Mucosa of descending colon (tissue), 3 donors: ENCODE measurements at regions not wholly inside any gene's neighbourhood (a gene's known extent, or its start where the extent isn't known, plus 50 kb on each side); places are given as distances from the start of the nearest gene placed in this dataset.
A peak's percentile ranks its signal among the peaks of the same experiment; 100 is the strongest.

ENCODE experiments used
- ATAC-seq: fragments of 200-7000 bp; cut with Tn5 transposase; one replicate; pipeline ENCODE4 v1.9.1; 2020; ENCODE audit warnings: mild to moderate bottlenecking, moderate library complexity
- DNase-seq, 3 donors: peaks; one replicate each; pipeline ENCODE4 v3.0.0-alpha.2; 2020
- H3K36me3 ChIP-seq: fragments of 200-600 bp; one replicate; pipeline ENCODE4 v1.8.0; 2021; ENCODE audit warnings: low read depth, mild to moderate bottlenecking
- H3K4me1 ChIP-seq: fragments of 200-600 bp; one replicate; pipeline ENCODE4 v1.8.0; 2021; ENCODE audit warnings: low read depth, mild to moderate bottlenecking
- H3K4me3 ChIP-seq: fragments of 200-600 bp; one replicate; pipeline ENCODE4 v1.8.0; 2021; ENCODE audit warnings: mild to moderate bottlenecking
- H3K9me3 ChIP-seq: fragments of 200-600 bp; one replicate; pipeline ENCODE4 v1.8.0; 2021; ENCODE audit warnings: mild to moderate bottlenecking
- CTCF ChIP-seq: fragments of 200-600 bp; IDR thresholded peaks from one replicate; pipeline ENCODE4 v1.8.0; 2022; ENCODE audit warnings: antibody characterized with exemption, mild to moderate bottlenecking
- intact Hi-C, 2 donors: fragments of 100-400 bp; cut with DNase I in 1 of 2; cut with micrococcal nuclease in 1 of 2; formaldehyde crosslinking; loops; one replicate each; pipeline versions ENCODE4 v1.11.0 to v1.11.1; 2022; cut with DNase I, micrococcal nuclease
- donor health status: DM: no; HTN: no; CAD: no; lungs with moderate emphysema.
- donor health status: DM: no; HTN: no; CAD: no.
- donor health status: DM: no; HTN: yes; CAD: no.

- H3K36me3 ChIP-seq, result no peaks in the 10 kb centered on the region
- DNase-seq (no peak), ATAC-seq (no peak)
- no peak for TF ChIP-seq CTCF
- H3K4me1 ChIP-seq, result no peaks in the 10 kb centered on the region
- H3K9me3 ChIP-seq, result no peaks in the 10 kb centered on the region
- intact Hi-C loops, result no loop called here
- H3K4me3 ChIP-seq, result no peak overlapping the region
These were observed 96.7 kb upstream of the CCDC196 start for GRCh38 chr14:66389481-66389880.

GRCh38 chr14:66395300-66395699 lies 90.9 kb upstream of the CCDC196 start:
- intact Hi-C loops, result no loop called here
- no peaks in the 10 kb centered on the region for H3K9me3 ChIP-seq
- H3K4me1 ChIP-seq, result no peaks in the 10 kb centered on the region
- no peak for TF ChIP-seq CTCF
- H3K36me3 ChIP-seq, result no peaks in the 10 kb centered on the region
- ATAC-seq, result no peak
- H3K4me3 ChIP-seq, result no peak overlapping the region
- DNase-seq, result no peak

GRCh38 chr14:66396164-66396563 lies 90.0 kb upstream of the CCDC196 start:
- DNase-seq (no peak), ATAC-seq (no peak)
- H3K4me3 ChIP-seq, result no peak overlapping the region
- no peaks in the 10 kb centered on the region for H3K4me1 ChIP-seq
- no peaks in the 10 kb centered on the region for H3K36me3 ChIP-seq
- intact Hi-C loops, result no loop called here
- no peaks in the 10 kb centered on the region for H3K9me3 ChIP-seq
- TF ChIP-seq CTCF, result no peak

GRCh38 chr14:66398437-66398836 lies 87.7 kb upstream of the CCDC196 start:
- Histone ChIP-seq H3K9me3 (no peaks in the 10 kb centered on the region), H3K36me3 (no peaks in the 10 kb centered on the region), H3K4me3 (no peak overlapping the region), H3K4me1 (no peaks in the 10 kb centered on the region)
- DNase-seq, result no peak
- intact Hi-C loops, result no loop called here
- no peak for ATAC-seq
- no peak for TF ChIP-seq CTCF

GRCh38 chr14:66401449-66402095 lies 84.6 kb upstream of the CCDC196 start:
- intact Hi-C loops, result no loop called here
- H3K36me3 ChIP-seq, result no peaks in the 10 kb centered on the region
- no peaks in the 10 kb centered on the region for H3K9me3 ChIP-seq
- ATAC-seq, result no peak
- no peak overlapping the region for H3K4me3 ChIP-seq
- no peak for TF ChIP-seq CTCF
- H3K4me1 ChIP-seq, result no peaks in the 10 kb centered on the region
- DNase-seq, result no peak

- no peaks in the 10 kb centered on the region for H3K9me3 ChIP-seq
- intact Hi-C loops, result no loop called here
- H3K4me3 ChIP-seq, result no peak overlapping the region
- ATAC-seq (peak; percentile 44), DNase-seq (no peak)
- no peaks in the 10 kb centered on the region for H3K36me3 ChIP-seq
- no peak for TF ChIP-seq CTCF
- H3K4me1 ChIP-seq, result no peaks in the 10 kb centered on the region
These were observed 83.0 kb upstream of the CCDC196 start for GRCh38 chr14:66403183-66403582.
